ENCODE measurements at regions not wholly inside any gene's neighbourhood (a gene's known extent, or its start where the extent isn't known, plus 50 kb on each side); places are given as distances from the start of the nearest gene placed in this dataset.

- H3K4me3 ChIP-seq: no peak overlapping the region
- H3K27ac ChIP-seq: no peak overlapping the region
- DNase-seq (no peak), FAIRE-seq (no peak), ATAC-seq (no peak)
- no peaks in the 10 kb centered on the region for H3K27me3 ChIP-seq
- intact Hi-C loops (cut with DNase I): no loop called here
- no peaks in the 10 kb centered on the region for H3K9me3 ChIP-seq
- no peaks in the 10 kb centered on the region for H3K36me3 ChIP-seq
- H3K4me1 ChIP-seq: no peaks in the 10 kb centered on the region
- no peak for TF ChIP-seq CTCF (IDR thresholded peaks at IDR 0.05)
- 46 to 65% methylated on average over 1 of the region's 1 CpG for WGBS, 2 donors
Observed at GRCh38 chr5:6321078-6321477, 57.3 kb downstream of the MED10 start.

GRCh38 chr5:6319116-6319515 is 59.2 kb downstream of the MED10 start:
- no peak for DNase-seq
- Histone ChIP-seq H3K27me3 (no peaks in the 10 kb centered on the region), H3K27ac (no peak overlapping the region), H3K36me3 (no peaks in the 10 kb centered on the region), H3K4me1 (no peaks in the 10 kb centered on the region), H3K4me3 (no peak overlapping the region), H3K9me3 (no peaks in the 10 kb centered on the region)
- FAIRE-seq: no peak
- no peak for TF ChIP-seq CTCF (IDR thresholded peaks at IDR 0.05)
- intact Hi-C loops (cut with DNase I): no loop called here
- WGBS, 2 donors: 64 to 76% methylated on average over 8 of the region's 8 CpGs
- ATAC-seq: no peak

- Histone ChIP-seq H3K36me3 (no peaks in the 10 kb centered on the region), H3K27me3 (no peaks in the 10 kb centered on the region), H3K4me3 (no peak overlapping the region), H3K4me1 (no peaks in the 10 kb centered on the region), H3K9me3 (no peaks in the 10 kb centered on the region), H3K27ac (no peak overlapping the region)
- intact Hi-C loops (cut with DNase I): no loop called here
- 63 to 73% methylated on average over 4 of the region's 4 CpGs for WGBS, 2 donors
- DNase-seq (no peak), ATAC-seq (no peak), FAIRE-seq (no peak)
- TF ChIP-seq CTCF (IDR thresholded peaks at IDR 0.05): no peak
Observed at GRCh38 chr5:6317116-6317798, 61.1 kb downstream of the MED10 start.

- DNase-seq: no peak
- no peak for FAIRE-seq
- Histone ChIP-seq H3K4me1 (no peaks in the 10 kb centered on the region), H3K9me3 (no peaks in the 10 kb centered on the region), H3K27me3 (no peaks in the 10 kb centered on the region), H3K27ac (no peak overlapping the region), H3K4me3 (no peak overlapping the region), H3K36me3 (no peaks in the 10 kb centered on the region)
- no peak for TF ChIP-seq CTCF (IDR thresholded peaks at IDR 0.05)
- 54 to 75% methylated on average over 7 of the region's 7 CpGs for WGBS, 2 donors
- intact Hi-C loops (cut with DNase I): no loop called here
- ATAC-seq: no peak
Observed at GRCh38 chr5:6315580-6315979, 62.8 kb downstream of the MED10 start.

GRCh38 chr5:6311568-6312501 is 66.5 kb downstream of the MED10 start:
- no peak for ATAC-seq
- no peak for FAIRE-seq
- H3K9me3 ChIP-seq: no peaks in the 10 kb centered on the region
- H3K36me3 ChIP-seq: no peaks in the 10 kb centered on the region
- intact Hi-C loops (cut with DNase I): no loop called here
- DNase-seq: no peak
- H3K4me3 ChIP-seq: no peak overlapping the region
- H3K27ac ChIP-seq: no peak overlapping the region
- H3K27me3 ChIP-seq: no peaks in the 10 kb centered on the region
- 69 to 81% methylated on average over 11 of the region's 11 CpGs for WGBS, 2 donors
- no peaks in the 10 kb centered on the region for H3K4me1 ChIP-seq
- no peak for TF ChIP-seq CTCF (IDR thresholded peaks at IDR 0.05)
